Endothelial cell of umbilical vein (primary cell): ENCODE measurements at regions not wholly inside any gene's neighbourhood (a gene's known extent, or its start where the extent isn't known, plus 50 kb on each side); places are given as distances from the start of the nearest gene placed in this dataset.

ENCODE experiments used
- BruUV-seq: library from RNA; stranded (reverse); fragments of 400-500 nt; replicated peaks from 2 replicates; lab custom pipeline; 2021; lab: Mats Ljungman, UMichigan
- CTCF ChIA-PET: fragments of 300-600, 350-600 bp; sonication (Branson Sonifier 250); formaldehyde crosslinking; loops from one replicate; lab custom pipeline; 2021; ENCODE audit warnings: antibody characterized with exemption, inconsistent platforms; lab: Charles Lee
- POLR2A ChIA-PET: fragments of 300-600, 350-600 bp; sonication (Branson Sonifier 250); formaldehyde crosslinking; loops from one replicate; lab custom pipeline; 2021; ENCODE audit warnings: antibody characterized with exemption, inconsistent platforms; lab: Charles Lee
- DNase-seq: peaks from one replicate; pipeline ENCODE4 v3.0.0-alpha.2; 2011; ENCODE audit warnings: low read depth, low spot score
- FAIRE-seq: peaks from 2 replicates; lab custom pipeline; 2011; peaks lifted over from hg19 to GRCh38; lab: Jason Lieb, UNC
- H2AFZ ChIP-seq: 2 replicates; pipeline ENCODE4 v1.6.0; 2012; ENCODE audit warnings: low read depth, low read length, control low read depth, inconsistent platforms
- H3K27ac ChIP-seq: 2 replicates; pipeline ENCODE4 v1.5.1; 2011; ENCODE audit warnings: low read depth, mild to moderate bottlenecking, control low read depth, low read length, moderate library complexity; ENCODE audit not compliant: insufficient read depth
- H3K27me3 ChIP-seq, 2 experiments: 2 replicates each; pipeline versions ENCODE4 v1.6.0 to v1.6.1; 2011; ENCODE audit warnings: low read length in 2 of 2, mixed read lengths in 1 of 2; ENCODE audit not compliant: control insufficient read depth in 2 of 2, insufficient read depth in 2 of 2
- H3K36me3 ChIP-seq, 2 experiments: 2 replicates in 1 of 2; 3 replicates in 1 of 2; pipeline ENCODE4 v1.5.1; 2011; ENCODE audit warnings: low read length in 2 of 2, mild to moderate bottlenecking in 1 of 2, moderate library complexity in 1 of 2; ENCODE audit not compliant: control insufficient read depth in 2 of 2, insufficient read depth in 2 of 2; ENCODE audit errors: extremely low read depth in 1 of 2
- H3K4me1 ChIP-seq: 3 replicates; pipeline ENCODE4 v1.5.1; 2011; ENCODE audit warnings: mild to moderate bottlenecking, low read length; ENCODE audit not compliant: control insufficient read depth, insufficient read depth; ENCODE audit errors: extremely low read depth
- H3K4me2 ChIP-seq: 2 replicates; pipeline ENCODE4 v1.6.1; 2011; ENCODE audit warnings: low read length, control low read depth, mixed read lengths; ENCODE audit not compliant: insufficient read depth
- H3K4me3 ChIP-seq, 3 experiments: fragments of 200-600 bp in 1 of 3; sonication (generic), shearing (Covaris generic) in 1 of 3; replicated peaks in 1 of 3; 2 replicates each; pipeline ENCODE4 v1.5.1; 2011 to 2016; ENCODE audit warnings: control low read depth in 3 of 3, low read length in 3 of 3, mild to moderate bottlenecking in 2 of 3, inconsistent platforms in 1 of 3, low read depth in 1 of 3, moderate library complexity in 1 of 3; ENCODE audit not compliant: insufficient read depth in 1 of 3
- H3K79me2 ChIP-seq: 2 replicates; pipeline ENCODE4 v1.6.0; 2012; ENCODE audit warnings: low read length, inconsistent platforms; ENCODE audit not compliant: control insufficient read depth, insufficient read depth
- H3K9ac ChIP-seq: replicated peaks from 2 replicates; pipeline ENCODE3; 2011; ENCODE audit warnings: low read length, control low read depth; ENCODE audit not compliant: insufficient read depth; ENCODE audit errors: extremely low read depth
- H3K9me1 ChIP-seq: replicated peaks from 3 replicates; pipeline ENCODE4 v1.6.0; 2011; ENCODE audit warnings: mild to moderate bottlenecking, low read length; ENCODE audit not compliant: control insufficient read depth, insufficient read depth; ENCODE audit errors: extremely low read depth
- H3K9me3 ChIP-seq: replicated peaks from 2 replicates; pipeline ENCODE4 v1.5.1; 2012; ENCODE audit warnings: low read length, inconsistent platforms; ENCODE audit not compliant: control insufficient read depth, insufficient read depth
- H4K20me1 ChIP-seq: replicated peaks from 2 replicates; pipeline ENCODE3; 2011; ENCODE audit warnings: mild to moderate bottlenecking, low read length; ENCODE audit not compliant: control insufficient read depth, insufficient read depth; ENCODE audit errors: extremely low read depth
- EZH2 ChIP-seq: IDR thresholded peaks from 2 replicates; pipeline ENCODE4 v1.6.1; 2012; ENCODE audit warnings: borderline replicate concordance, low read depth, mild to moderate bottlenecking, moderate library complexity, low read length, inconsistent platforms; ENCODE audit not compliant: severe bottlenecking
- FOS ChIP-seq: IDR thresholded peaks from 2 replicates; pipeline ENCODE4 v1.6.1; 2011; ENCODE audit warnings: mild to moderate bottlenecking, low read length, moderate library complexity, borderline replicate concordance; ENCODE audit not compliant: insufficient read depth
- GATA2 ChIP-seq: IDR thresholded peaks from 2 replicates; pipeline ENCODE4 v1.7.0; 2011; ENCODE audit warnings: low read depth, mild to moderate bottlenecking, moderate library complexity, mixed read lengths, low read length; ENCODE audit not compliant: insufficient read length, insufficient read depth
- JUN ChIP-seq: IDR thresholded peaks from 2 replicates; pipeline ENCODE4 v1.6.1; 2011; ENCODE audit warnings: borderline replicate concordance, low read depth; ENCODE audit not compliant: insufficient read length, insufficient read depth
- MAX ChIP-seq: IDR thresholded peaks from 2 replicates; pipeline ENCODE4 v1.6.1; 2011; ENCODE audit not compliant: insufficient read depth, insufficient read length
- MYC ChIP-seq: IDR thresholded peaks from one replicate; pipeline ENCODE4 v1.6.1; 2011; ENCODE audit warnings: mild to moderate bottlenecking, low read depth, low read length
- POLR2A ChIP-seq: IDR thresholded peaks from 2 replicates; pipeline ENCODE4 v1.6.1; 2012; ENCODE audit warnings: low read depth, mild to moderate bottlenecking, control low read depth, low read length
- POLR2AphosphoS5 ChIP-seq: IDR thresholded peaks from 2 replicates; pipeline ENCODE4 v1.6.1; 2012; ENCODE audit warnings: low read depth, mild to moderate bottlenecking, control low read depth, low read length, moderate library complexity; ENCODE audit not compliant: insufficient read depth
- dilution Hi-C: fragments of 300-500 bp; cut with MboI; formaldehyde crosslinking; loops from one replicate; pipeline ENCODE4 v1.15.0; 2019; ENCODE audit warnings: low sequenced_read_pairs; ENCODE audit not compliant: extremely low pct_ligation_motif_present
- intact Hi-C: fragments of 100-400 bp; cut with micrococcal nuclease; formaldehyde crosslinking; loops from one replicate; pipeline ENCODE4 v1.10.0; 2022

- Histone ChIP-seq H3K79me2 (no peaks in the 10 kb centered on the region), H3K4me3 (no peak overlapping the region), H3K27ac (no peak overlapping the region), H3K9ac (no peak overlapping the region), H2AFZ (no peak overlapping the region), H4K20me1 (no peaks in the 10 kb centered on the region), H3K4me1 (no peaks in the 10 kb centered on the region), H3K36me3 (no peaks in the 10 kb centered on the region), H3K9me3 (no peaks in the 10 kb centered on the region), H3K4me2 (no peak overlapping the region), H3K27me3 (peaks cover 0 to 4% of the 10 kb centered on the region in 2 experiments), H3K9me1 (no peaks in the 10 kb centered on the region)
- FAIRE-seq, result no peak
- POLR2A ChIA-PET, result no interaction called here
- TF ChIP-seq POLR2AphosphoS5 (no peak), JUN (no peak), MYC (no peak), FOS (no peak), MAX (no peak), EZH2 (no peak), POLR2A (no peak), GATA2 (no peak)
- no TSS peak for BruUV-seq
- intact Hi-C loops (no loop called here), dilution Hi-C loops (no loop called here)
- CTCF ChIA-PET, result interaction anchor here (0.8 kb wide), 1 partner anchor 9 kb away, joined by 3 read pairs; no protein-coding TSS in a partner anchor
- no peak for DNase-seq
Observed at GRCh38 chr12:68446901-68447796, 115.0 kb upstream of the MDM1 start.
